Epithelial cell of esophagus (primary cell): ENCODE measurements at regions not wholly inside any gene's neighbourhood (a gene's known extent, or its start where the extent isn't known, plus 50 kb on each side); places are given as distances from the start of the nearest gene placed in this dataset.
"Not testable (repeated sequence)": the region's sequence is repeated elsewhere in the genome, so short reads cannot be mapped to it uniquely, and the experiment has no call there.

Experiments
- DNase-seq: peaks from one replicate; pipeline ENCODE4 v3.0.0; 2010; ENCODE audit warnings: low read depth
- H3K4me3 ChIP-seq: 2 replicates; pipeline ENCODE4 v1.5.1; 2011; ENCODE audit warnings: mild to moderate bottlenecking, low read length, control low read depth
- CTCF ChIP-seq: IDR thresholded peaks from 2 replicates; pipeline ENCODE4 v1.5.1; 2011; ENCODE audit warnings: low read depth, mild to moderate bottlenecking, low read length, control low read depth, inconsistent platforms; ENCODE audit not compliant: insufficient read depth; ENCODE audit errors: missing control alignments

GRCh38 chr10:52499281-52499680 lies 185.2 kb downstream of the DKK1 start:
- no peak overlapping the region for H3K4me3 ChIP-seq
- TF ChIP-seq CTCF, result no peak
- DNase-seq, result peak; percentile 24

GRCh38 chr10:52500476-52500875 lies 186.4 kb downstream of the DKK1 start:
- H3K4me3 ChIP-seq, result no peak overlapping the region
- no peak for DNase-seq
- TF ChIP-seq CTCF, result no peak

GRCh38 chr10:52502237-52502636 lies 188.2 kb downstream of the DKK1 start:
- TF ChIP-seq CTCF, result no peak
- no peak overlapping the region for H3K4me3 ChIP-seq

GRCh38 chr10:52505341-52505740 lies 191.3 kb downstream of the DKK1 start:
- not testable (repeated sequence) for DNase-seq, H3K4me3 ChIP-seq

More at GRCh38 chr10:52502237-52502636, 188.2 kb downstream of the DKK1 start:
- no peak for DNase-seq

- TF ChIP-seq CTCF, result no peak
- no peak for DNase-seq
- H3K4me3 ChIP-seq, result no peak overlapping the region
Measured at GRCh38 chr10:52514481-52514880, 200.4 kb downstream of the DKK1 start.

- H3K4me3 ChIP-seq, result no peak overlapping the region
- DNase-seq, result no peak
- no peak for TF ChIP-seq CTCF
Measured at GRCh38 chr10:52517012-52517411, 202.9 kb downstream of the DKK1 start.

- H3K4me3 ChIP-seq, result no peak overlapping the region
- no peak for DNase-seq
- TF ChIP-seq CTCF, result no peak
Measured at GRCh38 chr10:52523696-52524095, 209.6 kb downstream of the DKK1 start.

GRCh38 chr10:52525761-52526160 lies 211.7 kb downstream of the DKK1 start:
- H3K4me3 ChIP-seq, result no peak overlapping the region
- DNase-seq, result peak; percentile 72
- TF ChIP-seq CTCF, result no peak
